A673 (cell line): ENCODE measurements at regions not wholly inside any gene's neighbourhood (a gene's known extent, or its start where the extent isn't known, plus 50 kb on each side); places are given as distances from the start of the nearest gene placed in this dataset.

ENCODE experiments used
- EZH2 ChIP-seq: fragments of 200-600 bp; sonication (generic); IDR thresholded peaks from 2 replicates; pipeline ENCODE4 v1.6.1; 2017; ENCODE audit warnings: borderline replicate concordance, low read depth, mild to moderate bottlenecking, mixed read lengths, antibody characterized with exemption, low read length; ENCODE audit not compliant: poor library complexity, severe bottlenecking
- TF ChIP-seq, protein P1 (sequence below): fragments of 300-800, 200-600 bp; sonication (generic); conservative IDR thresholded peaks from 2 replicates; pipeline ENCODE4 v1.5.1; 2017; ENCODE audit warnings: low read depth, mild to moderate bottlenecking, antibody characterized with exemption, low read length, moderate library complexity, mixed read lengths

DNA sequence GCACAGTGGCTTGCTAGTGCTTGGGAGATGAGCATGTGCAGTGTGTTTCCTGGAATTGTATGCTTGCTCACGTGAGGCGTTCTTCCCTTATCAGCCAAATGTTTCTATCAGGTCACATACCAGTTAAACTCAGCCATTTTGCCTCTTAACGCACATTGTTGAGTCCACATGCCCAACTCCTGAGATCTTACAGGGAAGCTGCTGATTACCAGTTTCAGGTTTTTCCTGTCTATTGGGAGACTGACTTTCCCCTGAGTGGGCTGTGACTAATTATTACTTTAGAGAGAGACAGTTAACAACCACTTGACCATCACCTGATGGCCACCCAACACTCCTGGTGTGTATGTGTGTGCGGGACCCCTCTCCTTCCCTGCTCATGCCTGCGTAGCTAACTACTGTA is 161.3 kb upstream of the PTGFR start:
- TF ChIP-seq, protein P1, sequence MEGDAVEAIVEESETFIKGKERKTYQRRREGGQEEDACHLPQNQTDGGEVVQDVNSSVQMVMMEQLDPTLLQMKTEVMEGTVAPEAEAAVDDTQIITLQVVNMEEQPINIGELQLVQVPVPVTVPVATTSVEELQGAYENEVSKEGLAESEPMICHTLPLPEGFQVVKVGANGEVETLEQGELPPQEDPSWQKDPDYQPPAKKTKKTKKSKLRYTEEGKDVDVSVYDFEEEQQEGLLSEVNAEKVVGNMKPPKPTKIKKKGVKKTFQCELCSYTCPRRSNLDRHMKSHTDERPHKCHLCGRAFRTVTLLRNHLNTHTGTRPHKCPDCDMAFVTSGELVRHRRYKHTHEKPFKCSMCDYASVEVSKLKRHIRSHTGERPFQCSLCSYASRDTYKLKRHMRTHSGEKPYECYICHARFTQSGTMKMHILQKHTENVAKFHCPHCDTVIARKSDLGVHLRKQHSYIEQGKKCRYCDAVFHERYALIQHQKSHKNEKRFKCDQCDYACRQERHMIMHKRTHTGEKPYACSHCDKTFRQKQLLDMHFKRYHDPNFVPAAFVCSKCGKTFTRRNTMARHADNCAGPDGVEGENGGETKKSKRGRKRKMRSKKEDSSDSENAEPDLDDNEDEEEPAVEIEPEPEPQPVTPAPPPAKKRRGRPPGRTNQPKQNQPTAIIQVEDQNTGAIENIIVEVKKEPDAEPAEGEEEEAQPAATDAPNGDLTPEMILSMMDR = no peak
- TF ChIP-seq EZH2 = no peak
